HG02571 (cell line): ENCODE measurements at regions not wholly inside any gene's neighbourhood (a gene's known extent, or its start where the extent isn't known, plus 50 kb on each side); places are given as distances from the start of the nearest gene placed in this dataset.
"Not testable (repeated sequence)": the region's sequence is repeated elsewhere in the genome, so short reads cannot be mapped to it uniquely, and the experiment has no call there.

Experiments used
- ATAC-seq: cut with Tn5 transposase; IDR thresholded peaks from one replicate; pipeline ENCODE4 v1.9.1; 2021; ENCODE audit warnings: mild to moderate bottlenecking, moderate library complexity; ENCODE audit not compliant: unreplicated experiment

DNA sequence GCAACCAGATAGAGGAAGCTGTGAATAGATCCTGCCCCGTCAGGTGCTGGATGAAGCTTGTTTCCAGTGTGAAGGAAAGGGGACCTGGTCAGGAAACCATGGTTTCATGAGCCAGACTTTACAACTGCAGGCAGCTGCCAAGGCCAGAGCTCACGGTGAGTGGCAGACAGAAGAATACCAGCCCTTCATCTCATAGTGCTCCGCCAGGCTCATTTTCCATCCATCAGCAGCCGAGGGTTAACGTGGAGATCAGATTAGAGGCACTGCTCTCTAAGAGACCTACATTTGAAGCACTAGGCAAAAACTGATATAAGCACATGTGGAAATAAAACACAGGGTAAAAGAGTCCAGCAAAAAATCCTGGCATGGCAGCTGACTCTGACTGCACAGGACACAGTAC lies 172.4 kb downstream of the CD24 start:
- no peak for ATAC-seq

DNA sequence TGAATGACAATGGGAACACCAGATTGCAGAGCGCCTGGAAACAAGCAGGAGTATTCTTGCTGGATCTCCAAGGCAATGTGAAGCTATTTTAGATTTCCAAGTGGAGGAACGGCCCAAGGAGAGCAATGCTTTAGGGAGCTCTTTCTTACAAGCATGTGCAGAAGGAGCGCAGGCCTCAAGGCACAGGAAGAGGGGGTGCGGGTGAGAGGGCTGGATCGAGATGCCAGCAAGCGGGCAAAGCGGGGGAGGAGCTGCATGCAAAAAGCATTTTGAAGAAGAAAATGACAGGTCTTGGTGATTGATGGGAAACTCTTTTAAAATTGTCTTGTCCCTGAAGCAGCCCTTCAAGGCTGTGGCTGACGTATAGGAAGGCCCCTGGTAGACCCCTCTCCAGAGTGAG lies 171.9 kb downstream of the QRSL1 start:
- ATAC-seq = no peak

DNA sequence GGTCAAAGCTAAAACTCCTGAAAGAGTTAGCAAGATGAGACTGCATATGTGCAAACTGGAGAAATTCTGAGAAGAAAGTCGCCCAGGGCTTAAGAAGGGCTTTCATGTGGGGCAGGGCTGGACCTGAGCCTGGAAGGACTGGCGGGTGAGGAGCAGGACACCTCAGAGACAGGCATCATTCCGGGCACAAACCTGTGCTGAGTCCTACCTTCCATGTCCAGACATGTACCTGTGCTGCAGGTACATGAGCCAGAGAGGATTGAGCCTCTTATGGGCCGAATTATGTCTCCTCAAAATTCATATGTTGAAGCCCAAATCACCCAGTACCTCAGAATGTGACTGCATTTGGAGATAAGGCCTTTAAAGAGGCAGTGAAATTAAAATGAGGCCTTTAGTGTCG lies 171.0 kb downstream of the QRSL1 start:
- ATAC-seq = no peak

DNA sequence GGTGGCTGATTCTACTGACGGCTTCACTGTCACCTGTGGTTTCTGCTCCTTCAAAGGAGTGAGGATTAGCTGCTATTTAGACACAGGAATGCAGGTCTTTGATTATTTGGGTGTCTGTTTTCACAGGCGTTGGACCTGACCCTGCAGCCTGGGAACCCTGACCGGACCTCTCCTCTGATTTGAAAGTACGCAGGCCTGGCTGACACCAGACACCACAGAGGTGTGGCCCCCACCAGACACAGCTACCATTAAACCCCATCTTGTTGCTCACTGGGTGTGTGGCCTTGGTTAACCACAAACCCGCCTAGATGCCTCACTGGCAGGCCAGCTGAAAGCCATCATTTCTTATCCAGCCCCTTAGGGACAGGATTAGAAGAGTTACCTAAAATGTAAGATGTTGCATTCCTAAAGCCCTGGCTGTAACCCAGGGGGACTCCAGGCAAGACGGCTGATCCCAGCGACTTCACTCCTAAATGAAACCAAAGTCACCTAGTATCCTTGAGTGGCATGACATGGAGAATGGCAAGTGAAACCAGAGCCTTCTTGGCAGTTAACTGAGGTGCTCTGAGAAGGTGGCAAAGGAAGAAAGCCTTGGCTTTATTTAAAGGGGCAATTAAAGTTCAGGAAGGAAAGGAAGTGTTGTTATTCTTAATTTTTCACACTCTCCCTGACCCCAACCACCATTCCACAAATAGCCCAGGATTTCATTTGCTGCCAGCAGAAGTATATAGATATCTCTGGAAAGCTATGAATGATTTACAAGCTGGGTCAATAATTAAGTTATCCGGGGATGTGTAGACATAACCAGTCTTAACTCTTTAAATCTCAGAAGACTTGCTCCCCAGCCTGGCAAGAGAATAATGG lies 169.9 kb downstream of the QRSL1 start:
- ATAC-seq = no peak

DNA sequence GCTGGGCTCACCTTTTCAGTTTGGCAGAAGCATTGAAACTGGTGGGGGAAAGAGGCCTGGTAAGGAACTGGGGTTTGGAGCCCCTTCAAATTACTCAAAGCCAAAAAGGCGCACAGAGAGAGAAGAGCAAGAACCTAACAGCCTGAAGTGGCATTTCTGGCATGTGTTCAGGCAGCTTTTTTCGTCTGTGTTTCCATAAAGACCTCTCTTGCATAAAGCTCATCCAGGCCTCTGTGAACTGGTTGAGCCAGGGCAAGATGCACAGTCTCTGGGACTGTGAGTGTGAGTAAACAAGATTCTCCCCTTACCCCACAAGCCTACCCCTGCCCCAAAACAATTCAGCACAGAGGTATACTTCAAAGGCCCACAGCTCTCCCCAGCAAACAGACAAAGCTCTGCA lies 167.8 kb downstream of the QRSL1 start:
- no peak for ATAC-seq

DNA sequence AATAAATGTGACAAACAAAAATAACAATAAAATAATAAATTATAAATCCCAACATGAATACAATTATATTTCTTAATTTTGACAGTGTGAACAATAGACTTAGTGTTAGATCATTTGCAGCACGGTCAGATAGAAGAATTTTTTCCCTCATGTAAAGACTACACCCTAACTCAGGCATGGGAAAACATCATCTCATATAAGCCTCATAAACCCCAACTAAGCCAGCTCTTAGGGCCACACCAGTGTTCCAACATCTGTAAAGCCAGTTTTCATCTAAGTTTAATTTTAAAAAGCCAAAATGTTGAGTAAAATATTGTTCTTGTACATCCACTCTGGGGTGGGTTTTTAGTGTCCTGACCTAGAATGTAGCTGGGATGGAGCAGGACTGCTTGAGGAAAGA lies 167.4 kb downstream of the QRSL1 start:
- no peak for ATAC-seq

DNA sequence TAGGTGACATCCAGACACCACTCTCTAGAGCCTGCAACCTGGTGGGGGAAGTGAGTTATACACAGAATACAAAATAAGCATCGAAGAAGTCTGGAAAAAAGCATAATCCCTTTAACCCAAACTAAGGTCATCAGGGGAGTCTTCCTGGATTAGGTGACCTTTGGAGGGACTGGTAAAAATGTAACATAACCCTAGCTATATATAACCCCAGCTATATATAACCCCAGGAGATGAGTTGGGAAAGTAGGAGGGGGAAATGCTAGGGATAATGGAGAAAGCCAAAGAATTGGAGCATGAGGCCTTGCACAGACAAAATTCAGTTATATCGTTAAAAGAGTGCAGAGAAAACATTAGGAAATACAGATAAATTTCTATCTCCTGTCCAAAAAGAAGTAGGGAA lies 164.8 kb downstream of the QRSL1 start:
- ATAC-seq = no peak

DNA sequence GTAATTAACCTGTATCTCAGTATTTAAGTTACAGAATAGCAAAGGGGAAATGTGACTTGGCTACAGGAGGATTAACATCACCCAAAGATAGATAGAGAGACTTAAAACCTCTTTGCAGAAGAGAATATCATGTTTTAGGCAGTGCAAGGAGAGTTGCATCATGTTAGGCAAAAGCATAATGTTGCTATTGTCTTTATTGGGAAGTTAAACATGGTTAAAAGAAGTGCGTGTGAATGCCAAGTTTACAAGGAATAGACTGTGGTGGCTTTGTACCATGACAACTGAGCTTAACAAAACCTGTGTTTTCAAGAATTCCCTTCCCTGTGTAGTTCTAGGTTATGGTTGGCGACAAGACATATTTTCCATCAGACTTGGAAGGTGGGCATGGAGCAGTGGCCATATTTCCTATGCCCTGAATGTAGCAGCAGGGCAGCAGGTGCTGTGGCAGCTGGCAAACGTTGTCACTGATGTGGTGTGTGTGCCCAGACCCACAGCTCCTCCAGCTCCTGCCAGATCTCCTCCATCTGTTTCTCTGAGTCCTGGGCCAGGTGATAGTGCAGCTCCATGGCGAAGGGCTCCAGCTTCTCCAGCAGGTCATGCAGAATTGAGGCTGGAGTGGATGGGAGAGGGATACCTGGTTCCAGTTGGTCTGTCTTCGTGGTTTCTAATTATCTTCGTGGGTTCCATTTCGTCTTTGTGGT lies 163.3 kb downstream of the QRSL1 start:
- ATAC-seq = no peak

DNA sequence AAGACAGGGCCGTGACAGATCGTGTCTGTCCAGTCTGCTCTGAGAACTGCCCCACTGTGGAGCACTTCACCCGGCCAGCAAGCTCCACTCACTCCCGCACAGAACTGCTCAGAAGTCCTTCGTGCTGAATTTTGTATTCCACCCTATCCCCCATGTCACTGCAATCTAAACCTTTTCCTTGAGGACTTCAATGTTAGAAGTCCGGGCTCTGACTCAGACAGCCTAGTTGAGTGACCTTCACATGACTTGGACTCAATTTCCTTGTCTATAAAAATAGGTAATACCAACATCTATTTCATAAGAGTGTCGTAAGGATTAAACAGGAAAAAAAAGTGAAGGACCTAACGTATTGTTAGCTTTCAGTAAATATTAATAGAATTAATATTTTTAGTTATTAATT lies 161.6 kb downstream of the QRSL1 start:
- no peak for ATAC-seq

DNA sequence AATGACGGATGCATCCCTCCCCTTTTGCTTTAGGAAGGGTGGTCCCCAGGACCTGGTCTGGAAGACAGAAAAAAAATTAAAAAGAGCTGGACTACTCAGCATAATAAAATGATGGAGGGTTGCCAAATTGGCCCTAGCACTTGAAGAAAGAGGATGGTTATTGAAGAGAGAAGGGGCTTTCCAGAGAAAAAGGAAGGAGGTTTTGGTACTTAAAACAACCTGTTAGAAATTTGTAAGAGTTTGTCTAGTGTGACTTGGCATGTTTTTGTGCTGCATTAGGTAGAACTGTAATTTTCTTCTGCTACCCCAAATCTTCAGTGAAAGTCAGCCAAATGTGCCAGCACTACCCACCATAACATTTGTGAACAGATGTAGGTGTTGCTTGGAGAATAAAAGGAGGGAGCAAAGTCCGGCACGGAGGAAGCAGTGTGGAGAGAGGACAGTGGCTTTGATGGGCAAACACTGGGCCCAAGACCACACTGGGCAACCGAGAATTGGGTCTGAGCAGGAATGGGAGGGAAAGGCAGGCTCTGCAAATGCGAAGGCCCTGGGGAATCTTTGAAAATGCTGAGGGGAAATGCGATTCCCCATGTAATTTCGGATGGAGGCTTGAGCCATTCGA lies 160.9 kb downstream of the QRSL1 start:
- no peak for ATAC-seq

DNA sequence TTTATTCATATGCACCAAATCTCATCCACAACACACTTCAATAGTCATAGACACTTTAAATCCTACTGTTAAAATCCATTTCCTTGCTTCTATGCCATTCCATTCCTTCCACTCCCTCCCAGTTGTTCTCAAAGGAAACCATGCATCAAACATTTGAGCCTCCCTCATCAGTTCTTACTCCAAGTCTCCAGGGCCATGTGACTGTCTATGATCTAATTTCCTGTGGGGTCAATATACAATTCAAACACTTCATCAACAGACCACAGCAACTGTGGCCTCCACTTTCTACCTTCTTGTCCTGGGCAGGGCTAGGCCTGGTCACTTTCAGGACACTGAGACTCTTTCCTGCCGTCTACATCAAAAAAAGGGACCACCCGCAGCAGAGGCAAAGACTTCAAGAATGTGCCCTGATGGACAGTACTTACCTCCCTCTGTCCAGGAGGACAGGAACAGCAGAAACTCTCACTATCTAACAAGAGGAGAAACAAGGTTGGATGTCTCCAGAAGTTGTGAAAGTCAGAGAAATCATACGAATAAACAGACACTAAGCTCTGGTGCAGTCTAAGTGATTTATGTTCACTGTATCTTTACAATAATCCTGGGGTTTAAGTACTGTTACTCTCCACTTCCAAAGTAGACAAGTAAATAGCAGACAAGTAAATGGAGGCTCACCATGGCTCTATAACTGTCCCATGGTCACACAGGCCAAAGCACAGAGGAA lies 160.2 kb downstream of the QRSL1 start:
- no peak for ATAC-seq

DNA sequence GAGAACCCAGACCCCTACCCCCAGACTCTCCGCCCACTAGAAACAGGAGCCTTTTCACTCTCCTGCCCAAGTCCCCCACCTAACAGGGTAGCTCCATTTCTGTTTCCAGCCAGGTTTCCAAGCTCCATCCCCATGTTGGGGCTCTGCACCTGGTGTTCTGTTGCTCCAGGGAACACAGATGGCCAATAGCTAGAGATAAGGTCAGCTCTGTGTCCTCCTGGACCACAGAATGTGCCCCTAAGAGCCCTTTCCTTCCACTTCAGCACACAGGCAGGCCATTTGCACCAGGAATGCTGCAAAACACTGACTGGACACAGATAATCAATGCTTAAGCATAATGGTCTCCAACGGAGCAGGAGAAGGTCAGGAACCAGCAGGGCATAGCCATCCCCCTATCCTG lies 159.4 kb downstream of the QRSL1 start:
- ATAC-seq = no peak

DNA sequence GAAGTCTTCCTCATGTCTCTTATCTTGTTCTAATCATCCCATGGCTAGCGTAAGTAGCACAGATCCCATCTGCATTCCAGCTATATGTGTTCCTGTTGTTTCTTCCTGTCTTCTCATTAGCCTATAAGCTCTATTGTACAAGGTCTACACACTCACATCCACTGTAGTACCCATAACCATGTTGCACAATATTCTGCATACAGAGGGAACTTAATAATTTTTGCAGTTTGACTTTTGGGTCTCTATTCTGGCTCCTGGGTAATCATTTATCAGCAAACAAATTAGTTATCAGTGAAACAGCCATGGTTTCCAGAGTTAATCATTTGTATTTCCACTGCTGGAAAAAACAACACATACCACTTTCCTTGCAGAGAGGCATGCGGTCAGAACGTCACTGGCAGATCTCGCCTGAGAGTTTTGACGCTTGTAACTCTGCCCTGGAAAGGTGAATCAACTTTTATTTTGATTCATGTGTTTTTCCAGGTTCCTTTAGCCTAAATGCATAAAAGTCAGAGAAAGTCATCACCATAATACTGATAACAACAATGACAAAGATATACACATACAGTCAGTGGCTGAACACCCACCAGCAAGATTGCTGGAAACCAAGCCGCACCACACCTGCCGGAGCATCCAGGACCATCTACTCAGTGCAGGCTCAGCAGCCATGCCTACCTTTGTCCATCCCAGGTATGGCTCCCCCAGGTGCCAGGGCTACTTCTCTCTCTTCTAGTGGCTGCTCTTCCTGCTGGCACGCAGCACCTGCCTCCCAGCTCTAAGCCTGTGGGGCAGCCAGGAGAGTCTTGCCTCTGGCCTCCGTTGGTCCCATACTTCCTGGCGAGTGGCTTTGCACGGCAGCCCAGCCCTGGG lies 158.2 kb downstream of the QRSL1 start:
- no peak for ATAC-seq

DNA sequence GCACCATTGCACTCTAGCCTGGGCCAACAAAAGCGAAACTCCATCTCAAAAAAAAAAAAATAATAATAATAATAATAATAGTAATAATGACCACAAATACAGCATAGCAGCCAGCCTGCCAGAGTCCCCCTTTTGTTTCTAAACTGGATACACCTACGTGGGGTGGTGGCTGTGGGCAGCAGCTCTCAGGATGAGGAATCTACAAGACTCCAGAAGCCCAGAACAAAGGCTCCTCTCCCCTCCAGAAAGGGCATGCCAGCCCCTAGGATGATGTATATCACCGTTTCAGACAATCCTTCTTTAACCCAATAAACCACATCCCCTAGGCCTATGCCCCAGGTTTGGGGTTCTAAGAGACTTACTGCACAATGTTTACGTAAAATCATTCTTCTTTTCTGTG lies 155.9 kb downstream of the QRSL1 start:
- no peak for ATAC-seq

DNA sequence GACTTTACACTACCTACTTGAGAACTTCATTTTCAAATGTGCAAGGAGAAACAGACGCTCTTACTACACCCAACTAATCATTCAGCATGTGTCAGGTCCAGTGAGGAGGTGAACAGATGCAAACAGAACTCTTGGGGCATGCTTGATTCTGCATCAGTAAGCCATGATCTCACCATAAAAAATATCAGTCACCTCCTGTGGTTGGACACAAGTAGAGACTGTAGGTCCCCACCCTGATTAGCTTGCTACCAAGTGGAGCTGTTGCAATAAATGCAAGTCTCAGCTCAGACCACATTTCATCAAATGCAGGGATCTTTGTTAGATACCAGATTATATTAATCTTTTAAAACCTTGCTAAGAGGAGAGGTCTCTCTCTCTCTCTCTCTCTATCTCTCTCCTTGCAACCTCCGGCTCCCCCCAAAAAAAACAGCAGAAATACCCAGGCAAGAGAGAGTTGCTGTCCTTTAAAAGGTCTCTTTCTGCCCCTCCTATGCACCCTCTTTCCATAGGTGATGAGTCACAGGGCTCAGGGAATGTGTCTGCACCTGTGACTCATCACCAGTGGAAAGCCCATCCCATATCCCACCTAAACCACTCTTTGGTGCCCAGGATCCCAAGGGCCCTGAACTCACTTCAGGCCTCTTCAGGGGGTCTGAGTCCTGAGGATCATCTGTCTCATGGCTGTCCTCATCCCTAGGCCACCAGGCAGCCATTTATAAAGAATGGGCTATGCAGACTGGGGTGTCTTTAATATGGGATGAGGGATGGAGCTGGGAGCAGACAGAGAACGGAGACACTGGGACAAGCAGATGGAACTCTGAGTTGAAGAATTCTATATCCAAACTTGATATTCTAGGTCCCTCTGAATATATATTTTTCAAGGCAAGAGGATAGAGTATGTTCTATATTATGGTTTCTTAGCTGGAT lies 154.5 kb downstream of the QRSL1 start:
- no peak for ATAC-seq

DNA sequence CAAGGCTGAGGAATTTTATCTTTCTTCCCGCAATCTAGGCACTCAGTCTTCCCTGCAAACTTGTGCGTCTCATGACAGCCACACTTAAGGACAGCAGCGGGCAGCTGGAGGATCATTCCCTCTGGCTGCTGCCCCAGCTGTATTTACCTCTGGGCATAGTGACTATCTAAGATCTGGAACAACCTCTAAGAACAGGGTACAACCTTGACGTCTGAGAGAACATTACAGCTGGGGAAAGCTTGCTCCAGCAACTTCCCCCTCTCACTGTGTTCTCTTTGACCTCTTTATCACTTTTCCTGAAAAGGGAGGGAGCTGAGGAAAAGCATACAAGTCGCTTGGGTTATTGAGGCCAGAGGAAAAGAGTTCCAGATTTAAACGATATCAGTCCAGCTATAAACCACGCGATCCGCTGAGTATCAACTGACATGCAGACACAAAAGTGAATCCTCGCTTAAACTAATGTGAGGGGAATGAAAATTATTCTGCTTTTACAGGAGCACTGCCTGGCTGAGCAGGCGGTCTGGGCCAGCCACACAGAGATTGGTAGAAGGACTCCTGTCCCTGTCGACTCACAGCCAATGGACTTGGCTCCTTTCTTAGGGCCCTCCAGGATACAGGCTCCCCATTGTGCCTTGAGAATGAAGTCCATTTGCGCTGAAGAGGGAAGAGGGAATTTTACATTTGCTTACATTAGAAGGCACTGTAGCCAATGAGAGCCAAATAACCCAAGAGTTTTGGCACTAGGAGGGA lies 153.3 kb downstream of the QRSL1 start:
- ATAC-seq = no peak

DNA sequence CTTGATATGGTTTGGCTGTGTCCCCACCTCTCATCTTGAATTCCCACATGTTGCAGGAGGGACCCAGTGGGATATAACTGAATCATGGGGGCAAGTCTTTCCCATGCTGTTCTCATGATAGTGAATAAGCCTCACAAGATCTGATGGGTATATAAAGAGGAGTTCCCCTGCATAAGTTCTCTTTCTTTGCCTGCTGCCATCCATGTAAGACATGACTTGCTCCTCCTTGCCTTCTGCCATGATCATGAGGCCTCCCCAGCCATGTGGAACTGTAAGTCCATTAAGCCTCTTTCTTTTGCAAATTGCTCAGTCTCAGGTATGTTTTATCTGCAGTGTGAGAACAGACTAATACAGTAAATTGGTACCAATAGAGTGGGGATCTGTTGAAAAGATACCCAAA lies 150.2 kb downstream of the QRSL1 start:
- ATAC-seq = not testable (repeated sequence)

DNA sequence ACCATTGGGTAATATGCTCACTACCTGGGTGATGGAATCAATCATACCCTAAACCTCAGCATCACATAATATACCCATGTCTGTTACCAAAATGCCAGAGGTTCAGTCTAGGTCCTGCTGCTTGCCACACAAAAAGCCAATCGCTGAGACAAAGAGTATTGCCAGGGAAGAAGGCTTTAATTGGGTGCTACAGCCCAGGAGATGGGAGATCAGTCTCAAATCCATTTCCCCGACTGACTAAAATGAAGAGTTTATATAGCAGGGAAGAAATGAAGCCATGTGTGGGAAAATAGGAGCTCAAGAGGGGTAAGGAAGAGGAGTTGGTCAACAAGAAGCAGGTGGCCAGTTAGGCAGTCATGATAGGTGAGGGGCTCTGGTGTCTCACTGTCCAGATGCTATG lies 149.6 kb downstream of the QRSL1 start:
- ATAC-seq = no peak
